AG04450 (cell line): ENCODE measurements at regions not wholly inside any gene's neighbourhood (a gene's known extent, or its start where the extent isn't known, plus 50 kb on each side); places are given as distances from the start of the nearest gene placed in this dataset.

Source experiments
- CTCF ChIA-PET: fragments of 300-600, 350-600 bp; formaldehyde crosslinking; extraction: SDS; loops from one replicate; lab custom pipeline; 2022; ENCODE audit warnings: antibody characterized with exemption, inconsistent platforms; lab: Charles Lee
- POLR2A ChIA-PET: fragments of 350-600 bp; formaldehyde crosslinking; extraction: SDS; loops from one replicate; lab custom pipeline; 2021; ENCODE audit warnings: antibody characterized with exemption, inconsistent platforms; lab: Yijun Ruan, JAX
- DNase-seq: peaks from one replicate; pipeline ENCODE4 v3.0.0-alpha.2; 2011; ENCODE audit warnings: low read depth, low spot score
- H3K27ac ChIP-seq: one replicate; pipeline ENCODE4 v1.5.1; 2012; ENCODE audit warnings: low read depth, low read length, control low read depth
- H3K27me3 ChIP-seq: one replicate; pipeline ENCODE4 v1.6.0; 2012; ENCODE audit warnings: low read length; ENCODE audit not compliant: control insufficient read depth, insufficient read depth
- H3K4me3 ChIP-seq: 2 replicates; pipeline ENCODE4 v1.5.1; 2011; ENCODE audit warnings: mild to moderate bottlenecking, low read depth, low read length, control low read depth
- H3K9me3 ChIP-seq: 2 replicates; pipeline ENCODE4 v1.5.1; 2012; ENCODE audit warnings: low read length; ENCODE audit not compliant: control insufficient read depth, insufficient read depth
- TF ChIP-seq, protein P1 (sequence below): IDR thresholded peaks from 2 replicates; pipeline ENCODE4 v1.5.1; 2011; ENCODE audit warnings: low read depth, low read length, control low read depth, inconsistent platforms

DNA sequence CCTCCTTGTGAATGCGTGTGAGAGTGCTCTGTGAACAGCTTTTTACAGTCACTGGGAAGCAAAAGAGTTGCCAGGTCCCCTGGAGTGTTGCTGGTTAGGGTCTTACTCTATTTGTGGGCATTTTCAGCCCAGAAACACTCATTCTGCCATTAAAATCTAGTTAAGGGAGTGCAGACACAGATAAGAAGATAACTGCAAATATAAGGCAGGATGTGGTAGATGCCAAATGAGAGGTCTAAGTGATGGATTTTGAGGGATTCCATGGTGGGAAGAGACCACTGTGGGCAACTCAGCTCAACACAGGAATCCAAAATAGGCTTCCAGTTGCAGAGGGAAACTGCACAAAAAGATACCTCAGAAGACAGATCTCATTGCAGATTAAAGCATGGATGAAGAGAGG, 54.5 kb upstream of the KL start:
- Histone ChIP-seq H3K27me3 (peaks cover 17% of the 10 kb centered on the region), H3K27ac (no peak overlapping the region), H3K4me3 (no peak overlapping the region), H3K9me3 (no peaks in the 10 kb centered on the region)
- DNase-seq = no peak
- TF ChIP-seq, protein P1, sequence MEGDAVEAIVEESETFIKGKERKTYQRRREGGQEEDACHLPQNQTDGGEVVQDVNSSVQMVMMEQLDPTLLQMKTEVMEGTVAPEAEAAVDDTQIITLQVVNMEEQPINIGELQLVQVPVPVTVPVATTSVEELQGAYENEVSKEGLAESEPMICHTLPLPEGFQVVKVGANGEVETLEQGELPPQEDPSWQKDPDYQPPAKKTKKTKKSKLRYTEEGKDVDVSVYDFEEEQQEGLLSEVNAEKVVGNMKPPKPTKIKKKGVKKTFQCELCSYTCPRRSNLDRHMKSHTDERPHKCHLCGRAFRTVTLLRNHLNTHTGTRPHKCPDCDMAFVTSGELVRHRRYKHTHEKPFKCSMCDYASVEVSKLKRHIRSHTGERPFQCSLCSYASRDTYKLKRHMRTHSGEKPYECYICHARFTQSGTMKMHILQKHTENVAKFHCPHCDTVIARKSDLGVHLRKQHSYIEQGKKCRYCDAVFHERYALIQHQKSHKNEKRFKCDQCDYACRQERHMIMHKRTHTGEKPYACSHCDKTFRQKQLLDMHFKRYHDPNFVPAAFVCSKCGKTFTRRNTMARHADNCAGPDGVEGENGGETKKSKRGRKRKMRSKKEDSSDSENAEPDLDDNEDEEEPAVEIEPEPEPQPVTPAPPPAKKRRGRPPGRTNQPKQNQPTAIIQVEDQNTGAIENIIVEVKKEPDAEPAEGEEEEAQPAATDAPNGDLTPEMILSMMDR = no peak
- CTCF ChIA-PET = no interaction called here
- POLR2A ChIA-PET = no interaction called here

DNA sequence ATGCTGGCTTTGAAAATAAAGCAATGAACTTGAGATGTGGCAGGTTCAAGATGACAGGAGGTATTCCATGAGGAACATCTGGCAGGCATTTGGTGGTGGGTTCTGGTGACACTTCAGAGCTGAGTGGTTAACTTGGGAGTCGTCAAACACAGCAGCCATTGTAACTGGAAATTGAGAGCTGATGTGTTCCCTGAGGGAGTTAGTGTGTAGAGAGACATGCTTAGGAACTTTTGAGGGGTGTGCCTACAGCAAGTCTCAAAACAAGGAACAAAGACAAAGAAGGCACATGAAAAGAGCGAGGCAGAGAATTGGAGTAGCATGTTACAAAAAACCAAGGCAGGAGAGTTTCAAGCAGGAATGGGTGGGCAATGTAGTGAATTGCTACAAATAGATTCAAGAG, 53.9 kb upstream of the KL start:
- Histone ChIP-seq H3K27ac (no peak overlapping the region), H3K27me3 (peaks cover 12% of the 10 kb centered on the region), H3K9me3 (no peaks in the 10 kb centered on the region), H3K4me3 (no peak overlapping the region)
- TF ChIP-seq, protein P1 = no peak
- CTCF ChIA-PET = no interaction called here
- POLR2A ChIA-PET = no interaction called here
- no peak for DNase-seq

DNA sequence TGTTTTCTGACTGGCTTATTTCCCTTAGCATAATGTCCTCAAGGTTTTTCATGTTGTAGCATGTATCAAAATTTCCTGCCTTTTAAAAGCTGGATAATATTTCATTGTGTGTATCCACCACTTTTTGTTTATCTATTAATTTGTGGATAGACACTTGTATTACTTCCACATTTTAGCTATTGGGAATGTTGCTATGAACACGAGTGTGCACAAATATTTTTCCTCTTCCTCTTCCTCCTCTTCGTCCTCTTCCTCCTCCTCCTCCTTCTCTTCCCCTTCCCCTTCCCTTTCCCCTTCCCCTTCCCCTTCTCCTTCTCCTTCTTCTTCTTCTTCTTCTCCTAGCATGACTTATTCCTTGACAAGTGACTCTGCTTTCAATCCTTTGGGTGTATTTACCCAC, 51.2 kb upstream of the KL start:
- TF ChIP-seq, protein P1 = no peak
- H3K27me3 ChIP-seq = peaks cover 5% of the 10 kb centered on the region
- DNase-seq = no peak
- H3K27ac ChIP-seq = no peak overlapping the region
- no peak overlapping the region for H3K4me3 ChIP-seq
- CTCF ChIA-PET = no interaction called here
- no peaks in the 10 kb centered on the region for H3K9me3 ChIP-seq
- POLR2A ChIA-PET = no interaction called here
